ENCODE measurements at regions not wholly inside any gene's neighbourhood (a gene's known extent, or its start where the extent isn't known, plus 50 kb on each side); places are given as distances from the start of the nearest gene placed in this dataset.
A peak's percentile ranks its signal among the peaks of the same experiment; 100 is the strongest.

GRCh38 chr9:20048437-20048836 is 259.6 kb upstream of the SLC24A2 start:
- no peak for DNase-seq
- no peaks in the 10 kb centered on the region for H3K36me3 ChIP-seq
- H3K9me3 ChIP-seq = no peaks in the 10 kb centered on the region
- H3K4me1 ChIP-seq = peaks cover 0 to 19% (median 0%) of the 10 kb centered on the region in 6 donors
- H3K27me3 ChIP-seq (replicated peaks in 1 of 7) = no peaks in the 10 kb centered on the region
- 46 to 68% (median 55%) methylated on average over 2 of the region's 2 CpGs for WGBS, 5 donors
- TF ChIP-seq POLR2A (IDR thresholded peaks at IDR 0.05) (no peak), CTCF (IDR thresholded peaks at IDR 0.05 in 8 of 11, conservative IDR thresholded peaks at IDR 0.05 in 3 of 11) (no peak), POLR2AphosphoS5 (IDR thresholded peaks at IDR 0.05) (no peak)
- no peak overlapping the region for H3K27ac ChIP-seq
- H3K4me3 ChIP-seq = no peak overlapping the region
- intact Hi-C loops (cut with DNase I; ENCODE audit: low total_unique reads) = no loop called here

- no peaks in the 10 kb centered on the region for H3K27me3 ChIP-seq (replicated peaks in 1 of 7)
- TF ChIP-seq CTCF (IDR thresholded peaks at IDR 0.05 in 8 of 11, conservative IDR thresholded peaks at IDR 0.05 in 3 of 11) (no peak), POLR2A (IDR thresholded peaks at IDR 0.05) (no peak), POLR2AphosphoS5 (IDR thresholded peaks at IDR 0.05) (no peak)
- H3K27ac ChIP-seq = no peak overlapping the region
- no peak overlapping the region for H3K4me3 ChIP-seq
- DNase-seq = no peak
- no peaks in the 10 kb centered on the region for H3K9me3 ChIP-seq
- intact Hi-C loops (cut with DNase I; ENCODE audit: low total_unique reads) = no loop called here
- no peaks in the 10 kb centered on the region for H3K36me3 ChIP-seq
- H3K4me1 ChIP-seq = peaks cover 0 to 37% (median 0%) of the 10 kb centered on the region in 6 donors
Measured at GRCh38 chr9:20044686-20045085, 255.8 kb upstream of the SLC24A2 start.

GRCh38 chr9:20043461-20043860 is 254.6 kb upstream of the SLC24A2 start:
- Histone ChIP-seq H3K4me1 (peaks cover 0 to 32% (median 0%) of the 10 kb centered on the region in 6 donors), H3K36me3 (no peaks in the 10 kb centered on the region), H3K9me3 (no peaks in the 10 kb centered on the region), H3K27ac (peak overlapping the region in 6 of 8 donors; percentile 23 to 66 (median 52)), H3K4me3 (peak overlapping the region in 1 of 8 donors; percentile 46), H3K27me3 (replicated peaks in 1 of 7) (no peaks in the 10 kb centered on the region)
- DNase-seq = no peak
- 61 to 73% (median 72%) methylated on average over 1 of the region's 1 CpG for WGBS, 5 donors
- intact Hi-C loops (cut with DNase I; ENCODE audit: low total_unique reads) = no loop called here
- TF ChIP-seq CTCF (IDR thresholded peaks at IDR 0.05 in 8 of 11, conservative IDR thresholded peaks at IDR 0.05 in 3 of 11) = no peak
- no peak for TF ChIP-seq POLR2A (IDR thresholded peaks at IDR 0.05)
- no peak for TF ChIP-seq POLR2AphosphoS5 (IDR thresholded peaks at IDR 0.05)

DNA sequence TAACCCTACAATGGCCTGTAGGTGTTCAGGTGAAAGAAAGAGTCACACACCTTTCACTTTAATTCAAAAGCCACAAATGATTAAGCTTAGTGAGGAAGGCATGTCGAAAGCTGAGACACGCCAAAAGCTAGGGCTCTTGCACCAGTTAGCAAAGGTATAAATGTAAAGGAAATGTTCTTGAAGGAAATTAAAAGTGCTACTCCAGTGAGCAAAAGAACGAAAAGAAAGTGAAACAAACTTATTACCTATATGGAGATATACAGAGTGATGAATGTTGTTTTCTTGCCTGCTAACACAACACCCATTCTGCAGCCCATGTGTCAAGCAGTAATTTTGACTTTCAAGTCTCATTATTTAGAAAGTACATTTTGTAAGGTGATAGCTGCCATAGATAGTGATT is 254.2 kb upstream of the SLC24A2 start:
- Histone ChIP-seq H3K27ac (peak overlapping the region in 7 of 8 donors; percentile 8 to 66 (median 52)), H3K9me3 (no peaks in the 10 kb centered on the region), H3K4me1 (peaks cover 0 to 29% (median 0%) of the 10 kb centered on the region in 6 donors), H3K4me3 (peak overlapping the region in 1 of 8 donors; percentile 46), H3K27me3 (replicated peaks in 1 of 7) (no peaks in the 10 kb centered on the region), H3K36me3 (no peaks in the 10 kb centered on the region)
- TF ChIP-seq POLR2A (IDR thresholded peaks at IDR 0.05) (no peak), POLR2AphosphoS5 (IDR thresholded peaks at IDR 0.05) (no peak), CTCF (IDR thresholded peaks at IDR 0.05 in 8 of 11, conservative IDR thresholded peaks at IDR 0.05 in 3 of 11) (no peak)
- intact Hi-C loops (cut with DNase I; ENCODE audit: low total_unique reads) = no loop called here
- 23 to 50% (median 30%) methylated on average over 3 of the region's 3 CpGs for WGBS, 5 donors
- DNase-seq = no peak

Data from spleen (tissue), 11 donors.